HG03342 (cell line): ENCODE measurements at regions not wholly inside any gene's neighbourhood (a gene's known extent, or its start where the extent isn't known, plus 50 kb on each side); places are given as distances from the start of the nearest gene placed in this dataset.
"Not testable (repeated sequence)": the region's sequence is repeated elsewhere in the genome, so short reads cannot be mapped to it uniquely, and the experiment has no call there.

Source experiments
- ATAC-seq: cut with Tn5 transposase; IDR thresholded peaks from one replicate; pipeline ENCODE4 v1.9.1; 2021; ENCODE audit warnings: mild to moderate bottlenecking, moderate library complexity; ENCODE audit not compliant: unreplicated experiment

DNA sequence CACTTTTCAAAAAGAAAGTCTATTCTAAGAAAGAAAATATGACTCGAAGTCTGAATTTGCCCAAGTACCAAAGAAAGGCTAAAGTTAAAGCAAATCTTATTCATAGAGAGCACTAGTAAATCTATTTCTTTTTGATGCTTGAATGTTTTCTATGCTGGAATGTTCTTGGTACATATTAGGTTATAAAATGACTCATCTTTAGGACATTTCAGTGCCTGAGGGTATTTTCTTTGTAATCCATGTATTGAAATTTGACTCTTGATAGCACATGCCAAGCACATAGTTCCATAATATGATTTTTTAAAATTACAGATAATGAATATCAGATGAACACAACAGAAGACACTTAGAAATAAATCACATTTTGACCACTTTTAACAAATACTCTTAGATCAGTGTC lies 232.8 kb downstream of the TRIML1 start:
- no peak for ATAC-seq

- no peak for ATAC-seq
Observed at GRCh38 chr4:188372829-188373228, 233.6 kb downstream of the TRIML1 start.

DNA sequence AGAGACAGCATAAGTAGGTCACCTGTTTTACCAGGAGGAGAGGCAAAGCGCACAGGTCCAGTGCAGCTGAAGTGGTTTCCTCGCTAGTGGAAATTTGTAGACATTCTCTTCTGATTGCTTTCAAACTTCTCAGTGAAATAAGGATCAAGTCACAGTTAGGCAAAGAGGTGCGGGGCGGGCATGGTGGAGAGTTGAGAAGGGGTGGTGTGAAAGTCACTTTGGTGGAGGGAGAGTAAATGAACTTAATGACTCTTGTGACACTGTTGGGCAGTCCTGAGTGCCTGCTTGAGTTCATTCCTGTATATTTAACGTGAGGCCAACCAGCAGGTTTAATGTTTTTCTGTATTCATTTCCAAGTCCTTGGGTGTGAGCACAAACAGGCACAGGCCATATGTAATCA lies 235.6 kb downstream of the TRIML1 start:
- no peak for ATAC-seq

DNA sequence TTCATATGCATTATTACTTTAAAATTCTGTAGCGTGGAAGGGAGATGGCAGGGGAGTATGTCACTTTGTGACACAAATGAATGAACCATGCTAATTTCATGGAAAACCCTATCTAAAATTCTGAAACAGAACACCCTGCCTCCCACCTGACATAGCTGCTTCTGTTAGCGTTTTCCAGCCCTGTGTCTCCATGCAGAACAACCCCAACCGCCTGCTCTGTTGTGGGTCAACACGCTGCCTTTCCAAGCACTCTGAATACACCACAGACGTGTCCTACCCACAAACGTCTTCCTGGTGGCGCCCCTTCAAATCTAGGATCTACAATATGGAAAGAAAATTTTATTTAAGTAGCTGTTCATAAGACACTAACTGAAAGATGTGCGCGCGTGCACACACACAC lies 238.6 kb downstream of the TRIML1 start:
- no peak for ATAC-seq

DNA sequence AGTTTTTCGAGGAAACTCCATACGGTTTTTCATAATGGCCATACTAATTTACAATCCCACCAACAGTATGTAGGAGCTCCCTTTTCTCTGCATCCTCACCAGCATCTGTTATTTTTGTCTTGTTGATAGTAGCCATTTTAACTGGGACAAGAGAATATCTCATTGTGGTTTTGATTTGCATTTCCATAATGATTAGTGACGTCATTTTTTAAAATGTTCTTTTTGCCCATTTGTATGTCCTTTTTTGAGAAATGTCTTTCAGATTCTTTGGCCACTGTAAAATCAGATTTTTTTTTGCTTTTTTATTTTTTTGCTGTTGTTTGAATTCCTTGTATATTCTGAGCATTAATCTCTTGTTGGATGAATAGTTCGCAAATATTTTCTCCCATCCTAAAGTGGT lies 243.9 kb downstream of the TRIML1 start:
- ATAC-seq = no peak

GRCh38 chr4:188387179-188387791 lies 248.0 kb downstream of the TRIML1 start:
- ATAC-seq = no peak

DNA sequence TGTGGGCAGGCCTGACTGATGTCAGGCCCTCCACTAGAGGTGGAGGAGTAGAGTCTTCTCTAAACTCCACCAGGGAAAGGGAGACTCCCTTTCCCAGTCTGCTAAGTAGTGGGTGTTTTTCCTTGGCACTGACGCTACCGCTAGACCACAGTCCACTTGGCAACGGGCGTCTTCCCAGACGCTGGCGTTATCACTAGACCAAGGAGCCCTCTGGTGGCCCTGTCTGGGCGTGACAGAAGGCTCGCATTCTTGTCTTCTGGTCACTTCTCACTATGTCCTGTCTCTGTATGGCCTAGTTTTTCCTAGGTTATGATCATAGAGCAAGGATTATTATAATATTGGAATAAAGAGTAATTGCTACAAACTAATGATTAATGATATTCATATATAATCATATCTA lies 252.1 kb downstream of the TRIML1 start:
- not testable (repeated sequence) for ATAC-seq

DNA sequence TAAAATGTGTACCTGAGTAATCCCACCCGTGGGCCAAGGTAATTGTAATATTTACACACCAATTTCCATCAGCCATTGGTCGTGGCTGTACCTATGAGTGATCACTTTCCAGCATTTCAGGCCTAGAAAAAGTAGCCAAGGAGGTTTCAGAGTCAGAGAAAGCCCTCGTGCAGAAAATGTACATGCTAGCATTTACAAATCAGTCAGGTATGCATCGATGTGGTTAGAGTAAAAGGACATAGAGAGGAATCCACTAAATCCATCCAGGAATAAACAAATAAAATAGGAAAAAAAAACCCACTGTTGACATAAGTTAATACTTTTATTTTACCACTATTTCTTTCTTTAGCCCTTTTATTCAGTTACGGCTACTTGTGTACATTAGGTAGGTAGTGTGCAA lies 256.8 kb downstream of the TRIML1 start:
- no peak for ATAC-seq

- no peak for ATAC-seq
Observed at GRCh38 chr4:188399834-188400233, 260.6 kb downstream of the TRIML1 start.

DNA sequence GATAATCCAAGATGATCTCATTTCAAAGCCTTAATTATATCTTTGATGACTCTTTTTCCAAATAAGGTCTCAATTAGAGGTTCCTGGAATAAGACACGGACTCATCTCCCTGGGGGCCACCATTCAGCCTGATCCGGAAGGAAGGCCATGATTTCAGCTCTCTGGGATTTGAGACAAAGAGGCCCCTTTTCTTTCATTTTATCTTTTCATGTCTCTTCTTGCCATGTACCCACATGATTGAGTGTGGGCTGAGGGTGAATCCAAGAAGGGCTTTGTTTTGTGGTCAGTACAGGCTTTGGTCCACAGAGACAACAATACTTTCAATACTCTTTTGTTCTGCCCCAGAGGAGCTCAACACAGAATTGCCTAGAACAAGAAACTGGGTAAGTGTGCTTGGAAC lies 261.2 kb downstream of the TRIML1 start:
- ATAC-seq = no peak

- no peak for ATAC-seq
Observed at GRCh38 chr4:188403272-188403671, 264.0 kb downstream of the TRIML1 start.

- ATAC-seq = not testable (repeated sequence)
Observed at GRCh38 chr4:188405071-188405835, 266.0 kb downstream of the TRIML1 start.

- ATAC-seq = no peak
Observed at GRCh38 chr4:188408244-188409030, 269.2 kb downstream of the TRIML1 start.

- no peak for ATAC-seq
Observed at GRCh38 chr4:188409851-188410250, 270.6 kb downstream of the TRIML1 start.

DNA sequence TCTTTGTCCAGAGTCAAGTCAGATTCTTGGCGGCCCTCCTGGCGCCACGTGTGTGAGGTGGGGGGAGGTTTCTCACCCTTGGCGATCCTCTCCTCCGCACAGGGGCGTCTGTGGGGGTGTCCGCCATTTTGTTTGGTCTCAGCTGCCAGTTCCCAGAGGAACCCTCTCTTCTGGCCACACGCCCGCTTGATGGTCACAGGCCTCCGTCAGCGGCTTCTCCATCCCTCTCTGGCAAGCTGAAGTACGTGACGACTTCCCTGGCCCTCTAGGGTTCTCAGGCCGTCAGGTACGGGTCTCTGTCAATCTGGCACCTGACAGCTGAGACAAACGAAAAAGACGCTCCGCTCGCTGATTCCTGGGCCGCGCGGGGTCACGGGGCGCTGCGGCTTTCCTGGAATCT lies 272.6 kb downstream of the TRIML1 start:
- ATAC-seq = no peak

GRCh38 chr4:188412499-188412898 lies 273.3 kb downstream of the TRIML1 start:
- no peak for ATAC-seq

- ATAC-seq = no peak
Observed at GRCh38 chr4:188414441-188414840, 275.2 kb downstream of the TRIML1 start.

DNA sequence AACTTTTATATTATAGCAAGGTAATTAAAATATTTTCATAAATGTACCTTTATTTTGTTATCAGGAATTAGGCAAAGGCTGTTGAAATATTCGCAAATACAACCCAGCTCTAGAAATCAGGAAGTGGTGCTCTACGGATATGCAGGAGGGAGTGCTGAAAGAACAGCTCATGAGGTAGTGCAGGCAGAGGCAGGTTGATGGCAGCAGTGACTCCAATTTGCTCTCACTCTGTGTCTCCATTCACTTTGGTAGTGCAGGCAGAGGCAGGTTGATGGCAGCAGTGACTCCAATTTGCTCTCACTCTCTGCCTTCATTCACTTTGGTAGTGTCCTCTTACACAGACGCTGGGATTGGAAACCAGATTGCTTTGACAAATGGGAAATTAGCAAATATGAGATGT lies 277.9 kb downstream of the TRIML1 start:
- no peak for ATAC-seq

- no peak for ATAC-seq
Observed at GRCh38 chr4:188423039-188423438, 283.8 kb downstream of the TRIML1 start.

DNA sequence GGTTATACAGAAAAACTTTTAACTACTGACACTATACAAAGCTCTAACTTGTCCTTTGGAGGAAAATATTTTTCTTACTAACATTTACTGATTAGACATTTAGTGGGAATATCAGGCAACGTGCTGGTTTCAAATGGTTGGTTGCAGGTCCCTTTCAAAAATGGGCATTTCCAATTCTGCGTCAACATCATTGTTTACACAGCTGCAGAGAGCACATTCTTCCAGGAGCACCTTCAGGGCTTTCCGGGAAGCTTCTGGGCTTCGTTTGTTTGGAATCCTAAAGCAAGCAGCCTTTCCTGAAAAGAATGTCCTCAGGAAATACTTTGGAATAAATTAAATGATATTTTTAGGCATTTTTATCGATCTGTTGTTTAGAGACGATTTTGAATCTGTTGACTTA lies 289.7 kb downstream of the TRIML1 start:
- no peak for ATAC-seq

DNA sequence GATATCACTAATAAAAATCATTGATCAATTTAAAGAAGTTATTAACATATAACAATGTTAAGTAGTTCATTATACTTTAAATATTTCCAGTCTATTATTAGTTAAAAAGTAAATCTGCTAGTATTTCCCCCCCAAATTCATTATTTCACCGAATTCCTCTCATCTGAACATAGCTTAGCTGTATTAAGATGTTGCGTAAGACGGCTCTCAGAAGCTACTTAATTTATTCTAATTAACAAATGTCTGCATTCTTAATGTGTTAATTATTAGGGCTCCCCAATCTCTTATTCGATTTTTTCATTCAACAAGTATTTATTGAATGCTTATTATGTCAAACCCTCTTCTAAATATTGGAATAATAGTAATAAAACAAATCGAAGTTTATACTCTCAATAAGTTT lies 290.7 kb downstream of the TRIML1 start:
- no peak for ATAC-seq

GRCh38 chr4:188430384-188430783 lies 291.1 kb downstream of the TRIML1 start:
- no peak for ATAC-seq
